Ovary (tissue), 3 donors: ENCODE measurements at regions not wholly inside any gene's neighbourhood (a gene's known extent, or its start where the extent isn't known, plus 50 kb on each side); places are given as distances from the start of the nearest gene placed in this dataset.

Source experiments
- CTCF ChIP-seq, 3 donors: fragments of 450-650 bp in 2 of 3; fragments of 200-600 bp in 1 of 3; IDR thresholded peaks; one replicate each; pipeline versions ENCODE4 v1.5.1 to v1.8.0; 2016 to 2022; ENCODE audit warnings: antibody characterized with exemption in 3 of 3, mild to moderate bottlenecking in 1 of 3
- EP300 ChIP-seq: sonication (generic); formaldehyde crosslinking; IDR thresholded peaks from one replicate; pipeline ENCODE4 v1.6.1; 2017; ENCODE audit warnings: antibody characterized with exemption
- donor health status: DM: no; HTN: no; CAD: no.

GRCh38 chr4:107147873-107148272 lies 111.8 kb upstream of the DKK2 start:
- no peak for TF ChIP-seq CTCF (IDR thresholded peaks at IDR 0.05)
- TF ChIP-seq EP300 = no peak
